Testis (tissue), 2 donors: ENCODE measurements at regions not wholly inside any gene's neighbourhood (a gene's known extent, or its start where the extent isn't known, plus 50 kb on each side); places are given as distances from the start of the nearest gene placed in this dataset.

ENCODE experiments used
- POLR2A ChIP-seq: fragments of 450-650 bp; IDR thresholded peaks from one replicate; pipeline ENCODE4 v1.6.1; 2017; ENCODE audit warnings: antibody characterized with exemption, mild to moderate bottlenecking, moderate library complexity
- TF ChIP-seq, protein P1 (sequence below), 3 experiments: fragments of 450-650 bp in 2 of 3; fragments of 200-600 bp in 1 of 3; sonication (generic) in 1 of 3; IDR thresholded peaks; one replicate each; pipeline ENCODE4 v1.5.1; 2016 to 2019; ENCODE audit warnings: antibody characterized with exemption in 3 of 3, mild to moderate bottlenecking in 2 of 3, moderate library complexity in 1 of 3

DNA sequence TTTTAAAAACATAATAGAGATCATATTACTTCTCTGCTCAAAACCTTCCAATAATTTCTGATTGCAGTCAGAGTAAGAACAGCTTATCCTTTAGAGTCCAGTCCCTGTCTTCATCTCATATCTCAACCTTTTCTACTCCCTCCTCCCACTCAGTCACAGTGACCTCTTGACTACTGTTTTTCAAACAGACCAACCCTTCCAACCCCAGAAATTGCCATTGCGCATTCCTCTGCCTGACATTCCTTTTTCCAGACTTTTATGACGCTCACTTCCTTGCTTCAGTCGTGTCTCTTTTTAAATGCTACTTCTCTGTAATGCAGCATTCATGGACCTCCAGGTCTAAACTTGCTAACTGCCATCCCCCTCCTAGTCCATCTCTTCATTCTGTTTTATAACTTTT is 800.5 kb downstream of the BRINP1 start:
- TF ChIP-seq, protein P1, sequence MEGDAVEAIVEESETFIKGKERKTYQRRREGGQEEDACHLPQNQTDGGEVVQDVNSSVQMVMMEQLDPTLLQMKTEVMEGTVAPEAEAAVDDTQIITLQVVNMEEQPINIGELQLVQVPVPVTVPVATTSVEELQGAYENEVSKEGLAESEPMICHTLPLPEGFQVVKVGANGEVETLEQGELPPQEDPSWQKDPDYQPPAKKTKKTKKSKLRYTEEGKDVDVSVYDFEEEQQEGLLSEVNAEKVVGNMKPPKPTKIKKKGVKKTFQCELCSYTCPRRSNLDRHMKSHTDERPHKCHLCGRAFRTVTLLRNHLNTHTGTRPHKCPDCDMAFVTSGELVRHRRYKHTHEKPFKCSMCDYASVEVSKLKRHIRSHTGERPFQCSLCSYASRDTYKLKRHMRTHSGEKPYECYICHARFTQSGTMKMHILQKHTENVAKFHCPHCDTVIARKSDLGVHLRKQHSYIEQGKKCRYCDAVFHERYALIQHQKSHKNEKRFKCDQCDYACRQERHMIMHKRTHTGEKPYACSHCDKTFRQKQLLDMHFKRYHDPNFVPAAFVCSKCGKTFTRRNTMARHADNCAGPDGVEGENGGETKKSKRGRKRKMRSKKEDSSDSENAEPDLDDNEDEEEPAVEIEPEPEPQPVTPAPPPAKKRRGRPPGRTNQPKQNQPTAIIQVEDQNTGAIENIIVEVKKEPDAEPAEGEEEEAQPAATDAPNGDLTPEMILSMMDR (IDR thresholded peaks at IDR 0.05), result no peak
- TF ChIP-seq POLR2A, result no peak
